HFF-Myc (cell line): ENCODE measurements at regions not wholly inside any gene's neighbourhood (a gene's known extent, or its start where the extent isn't known, plus 50 kb on each side); places are given as distances from the start of the nearest gene placed in this dataset.

Experiments
- DNase-seq: peaks from one replicate; pipeline ENCODE4 v3.0.0-alpha.2; 2011; ENCODE audit warnings: low read depth; ENCODE audit errors: extremely low read depth
- H3K4me3 ChIP-seq: replicated peaks from 2 replicates; pipeline ENCODE4 v1.5.1; 2011; ENCODE audit warnings: low read depth, mild to moderate bottlenecking, control low read depth, low read length
- TF ChIP-seq, protein P1 (sequence below): IDR thresholded peaks from 2 replicates; pipeline ENCODE4 v1.5.1; 2012; ENCODE audit warnings: mild to moderate bottlenecking, low read depth, low read length, control low read depth; ENCODE audit errors: missing control alignments

DNA sequence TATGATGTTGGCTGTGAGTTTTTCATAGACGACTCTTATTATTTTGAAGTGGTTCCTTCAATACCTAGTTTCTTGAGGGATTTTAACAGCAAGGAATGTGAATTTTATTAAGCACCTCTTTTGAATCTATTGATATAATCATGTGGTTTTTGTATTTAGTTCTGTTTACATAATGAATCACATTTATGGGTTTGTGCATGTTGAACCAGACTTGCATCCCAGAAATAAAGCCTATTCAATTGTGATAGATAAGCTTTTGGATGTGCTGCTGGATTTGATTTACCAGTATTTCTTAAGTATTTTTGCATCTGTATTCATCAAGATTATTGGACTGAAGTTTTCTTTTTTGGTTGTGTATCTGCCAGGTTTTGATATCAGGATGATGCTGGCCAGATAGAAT is 131.6 kb upstream of the SCN7A start:
- TF ChIP-seq, protein P1, sequence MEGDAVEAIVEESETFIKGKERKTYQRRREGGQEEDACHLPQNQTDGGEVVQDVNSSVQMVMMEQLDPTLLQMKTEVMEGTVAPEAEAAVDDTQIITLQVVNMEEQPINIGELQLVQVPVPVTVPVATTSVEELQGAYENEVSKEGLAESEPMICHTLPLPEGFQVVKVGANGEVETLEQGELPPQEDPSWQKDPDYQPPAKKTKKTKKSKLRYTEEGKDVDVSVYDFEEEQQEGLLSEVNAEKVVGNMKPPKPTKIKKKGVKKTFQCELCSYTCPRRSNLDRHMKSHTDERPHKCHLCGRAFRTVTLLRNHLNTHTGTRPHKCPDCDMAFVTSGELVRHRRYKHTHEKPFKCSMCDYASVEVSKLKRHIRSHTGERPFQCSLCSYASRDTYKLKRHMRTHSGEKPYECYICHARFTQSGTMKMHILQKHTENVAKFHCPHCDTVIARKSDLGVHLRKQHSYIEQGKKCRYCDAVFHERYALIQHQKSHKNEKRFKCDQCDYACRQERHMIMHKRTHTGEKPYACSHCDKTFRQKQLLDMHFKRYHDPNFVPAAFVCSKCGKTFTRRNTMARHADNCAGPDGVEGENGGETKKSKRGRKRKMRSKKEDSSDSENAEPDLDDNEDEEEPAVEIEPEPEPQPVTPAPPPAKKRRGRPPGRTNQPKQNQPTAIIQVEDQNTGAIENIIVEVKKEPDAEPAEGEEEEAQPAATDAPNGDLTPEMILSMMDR = no peak
- no peak for DNase-seq
- no peak overlapping the region for H3K4me3 ChIP-seq

DNA sequence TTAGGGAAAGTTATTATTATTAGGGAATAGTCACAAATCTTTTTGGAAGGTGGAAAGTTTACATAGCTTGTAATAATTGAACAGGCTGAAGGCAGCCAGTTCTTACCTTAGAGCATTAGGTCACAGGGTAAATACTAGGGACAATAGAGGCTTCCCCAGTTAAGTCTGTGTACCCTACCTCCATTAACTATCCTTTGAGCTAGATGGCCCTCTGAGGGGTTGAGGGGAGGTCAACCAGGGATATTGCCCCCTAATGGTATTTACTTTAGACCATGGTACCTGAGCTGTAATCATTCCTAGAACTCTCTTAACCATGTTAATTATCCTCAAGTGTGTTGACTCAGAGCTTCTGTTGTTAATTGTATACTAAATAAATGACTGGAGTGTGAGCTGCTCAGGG is 120.5 kb upstream of the SCN7A start:
- no peak overlapping the region for H3K4me3 ChIP-seq
- no peak for DNase-seq
- TF ChIP-seq, protein P1 = no peak

GRCh38 chr2:166614029-166614428 is 120.0 kb upstream of the SCN7A start:
- TF ChIP-seq, protein P1 = no peak
- H3K4me3 ChIP-seq = no peak overlapping the region
- no peak for DNase-seq

DNA sequence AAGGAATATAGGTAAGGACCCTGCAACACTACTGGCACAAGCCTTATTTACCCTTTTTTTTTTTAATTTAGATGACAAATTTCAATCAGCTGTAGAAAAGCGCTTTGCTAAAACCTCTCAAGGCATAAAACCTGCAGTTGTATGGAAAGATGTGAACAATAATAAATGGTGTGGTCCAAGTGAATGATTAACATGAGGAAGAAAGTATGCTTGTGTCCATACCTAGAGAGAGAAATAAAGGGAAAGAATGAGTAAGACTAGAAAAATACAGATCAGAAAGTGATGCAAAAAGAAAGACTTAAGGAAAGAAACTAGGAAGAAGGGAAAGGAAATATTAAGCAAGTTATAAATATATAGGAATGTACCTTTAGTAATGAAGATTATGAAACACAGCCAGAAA is 119.2 kb upstream of the SCN7A start:
- TF ChIP-seq, protein P1 = no peak
- no peak overlapping the region for H3K4me3 ChIP-seq
- DNase-seq = no peak

GRCh38 chr2:166612214-166612613 is 118.2 kb upstream of the SCN7A start:
- H3K4me3 ChIP-seq = no peak overlapping the region
- no peak for DNase-seq
- TF ChIP-seq, protein P1 = no peak

DNA sequence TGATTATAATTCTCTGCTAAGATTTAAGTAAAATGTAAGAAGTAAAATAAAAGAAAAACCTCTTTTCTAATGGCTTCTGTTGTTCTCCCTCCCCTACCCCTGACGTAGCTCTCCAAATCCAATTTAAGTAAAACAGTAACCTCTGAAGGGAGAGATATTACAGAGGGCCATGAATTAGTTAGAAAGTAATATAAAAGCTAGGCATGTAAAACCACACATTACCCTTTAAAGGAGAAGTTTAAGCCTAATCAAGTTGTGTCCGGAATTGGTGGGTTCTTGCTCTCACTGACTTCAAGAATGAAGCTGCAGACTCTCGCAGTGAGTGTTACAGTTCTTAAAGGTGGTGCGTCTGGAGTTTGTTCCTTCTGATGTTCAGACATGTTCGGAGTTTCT is 116.9 kb upstream of the SCN7A start:
- H3K4me3 ChIP-seq = no peak overlapping the region
- no peak for DNase-seq
- TF ChIP-seq, protein P1 = no peak

- H3K4me3 ChIP-seq = no peak overlapping the region
- DNase-seq = no peak
- TF ChIP-seq, protein P1 = no peak
Measured at GRCh38 chr2:166610180-166610912, 116.3 kb upstream of the SCN7A start.
